ENCODE measurements at regions not wholly inside any gene's neighbourhood (a gene's known extent, or its start where the extent isn't known, plus 50 kb on each side); places are given as distances from the start of the nearest gene placed in this dataset.

DNA sequence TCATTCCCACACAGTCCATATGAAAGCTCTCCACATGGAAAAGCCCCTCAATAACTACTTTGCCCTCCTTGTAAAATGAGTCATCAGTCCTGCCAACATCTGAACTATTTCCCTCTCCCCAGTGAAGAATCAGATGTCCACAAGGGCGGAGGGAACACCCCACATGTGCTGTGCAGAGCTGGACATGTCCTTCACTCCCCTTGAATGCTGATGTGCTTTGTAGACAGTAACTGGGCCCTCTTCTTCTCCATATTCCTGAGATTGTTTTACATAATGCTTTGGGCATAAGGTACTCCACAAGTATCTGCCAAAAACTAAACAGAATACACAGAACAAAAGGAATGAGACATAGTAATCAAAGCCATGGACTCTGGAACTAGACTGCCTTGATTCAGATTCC, 879.4 kb downstream of the BCL11A start:
- Histone ChIP-seq H3K27me3 (ENCODE audit: control insufficient read depth in 1 of 2, insufficient read depth in 2 of 2, low read length in 2 of 2) (no peaks in the 10 kb centered on the region), H3K36me3 (ENCODE audit: control insufficient read depth in 2 of 2, insufficient read depth in 2 of 2, low read length in 1 of 2) (no peaks in the 10 kb centered on the region), H3K9me3 (ENCODE audit: control insufficient read depth in 2 of 2, insufficient read depth in 1 of 2, low read depth in 1 of 2, low read length in 1 of 2) (no peaks in the 10 kb centered on the region), H3K4me1 (ENCODE audit: control insufficient read depth in 2 of 2, insufficient read depth in 2 of 2, low read length in 1 of 2) (no peaks in the 10 kb centered on the region), H3K27ac (ENCODE audit: low read depth in 2 of 2, low read length in 1 of 2) (no peak overlapping the region), H3K4me3 (ENCODE audit: low read depth in 1 of 2, low read length in 2 of 2) (no peak overlapping the region)
- 94 to 95% methylated on average over 1 of the region's 1 CpG for WGBS, 2 donors

DNA sequence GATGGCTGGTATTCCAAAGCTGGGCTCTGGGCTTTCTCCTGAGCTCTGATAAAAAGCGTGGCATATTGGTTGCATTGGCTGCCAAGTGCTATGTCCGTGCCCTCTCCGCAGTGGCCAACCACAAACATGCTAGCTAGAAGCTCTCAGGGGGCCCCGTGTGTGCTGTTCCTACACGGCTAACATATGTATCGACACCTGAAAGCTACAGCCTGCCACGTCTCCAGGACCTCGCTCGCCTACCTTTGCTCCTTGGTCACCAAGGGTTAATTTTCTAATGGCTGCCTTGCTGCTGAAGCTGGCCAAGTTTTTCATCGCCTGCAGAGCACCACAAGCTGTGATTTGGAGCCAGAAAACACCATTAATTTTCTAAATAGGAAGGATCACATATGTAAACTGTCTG, 888.4 kb downstream of the BCL11A start:
- Histone ChIP-seq H3K9me3 (ENCODE audit: control insufficient read depth in 2 of 2, insufficient read depth in 1 of 2, low read depth in 1 of 2, low read length in 1 of 2) (no peaks in the 10 kb centered on the region), H3K4me3 (ENCODE audit: low read depth in 1 of 2, low read length in 2 of 2) (no peak overlapping the region), H3K36me3 (ENCODE audit: control insufficient read depth in 2 of 2, insufficient read depth in 2 of 2, low read length in 1 of 2) (no peaks in the 10 kb centered on the region), H3K4me1 (ENCODE audit: control insufficient read depth in 2 of 2, insufficient read depth in 2 of 2, low read length in 1 of 2) (no peaks in the 10 kb centered on the region), H3K27me3 (ENCODE audit: control insufficient read depth in 1 of 2, insufficient read depth in 2 of 2, low read length in 2 of 2) (peaks cover 0 to 3% of the 10 kb centered on the region in 2 donors), H3K27ac (ENCODE audit: low read depth in 2 of 2, low read length in 1 of 2) (no peak overlapping the region)
- 84% methylated on average over 10 of the region's 10 CpGs for WGBS, 2 donors

DNA sequence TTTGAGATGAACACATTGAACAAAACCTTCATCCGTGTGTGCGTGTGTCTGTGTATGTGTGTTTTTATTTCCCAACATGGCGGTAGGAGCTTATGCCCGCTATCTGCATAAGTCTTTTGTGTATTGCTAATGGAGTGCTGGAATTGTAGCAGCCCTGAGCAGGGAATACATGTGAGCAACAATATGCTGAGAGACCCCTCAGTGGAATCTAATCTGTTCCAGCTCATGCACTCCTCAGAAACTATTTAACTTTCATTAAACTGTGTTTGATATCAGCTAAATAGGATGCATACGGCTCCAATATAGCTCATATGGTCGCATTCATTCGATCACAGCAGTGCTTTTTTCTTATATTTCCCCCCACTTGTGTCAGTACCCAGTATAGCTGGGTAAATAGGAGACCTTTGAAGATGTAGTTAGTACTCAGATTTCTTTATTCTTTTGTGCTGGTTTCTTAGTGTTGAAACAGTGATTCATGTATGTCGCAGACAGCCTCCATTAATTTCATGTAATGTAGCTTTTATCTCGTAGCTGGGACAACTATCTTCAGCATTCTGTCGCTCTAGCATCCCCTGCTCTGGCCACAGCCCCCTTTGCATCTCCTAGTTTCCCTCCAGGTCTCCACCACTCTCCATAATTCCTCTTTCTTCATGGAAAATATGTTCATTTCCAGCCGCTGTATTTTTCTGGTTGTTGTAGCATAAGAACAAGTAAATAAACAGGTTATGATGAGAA, 891.2 kb downstream of the BCL11A start:
- H3K27ac ChIP-seq (ENCODE audit: low read depth in 2 of 2, low read length in 1 of 2): no peak overlapping the region
- no peaks in the 10 kb centered on the region for H3K36me3 ChIP-seq (ENCODE audit: control insufficient read depth in 2 of 2, insufficient read depth in 2 of 2, low read length in 1 of 2)
- H3K9me3 ChIP-seq (ENCODE audit: control insufficient read depth in 2 of 2, insufficient read depth in 1 of 2, low read depth in 1 of 2, low read length in 1 of 2): no peaks in the 10 kb centered on the region
- H3K4me3 ChIP-seq (ENCODE audit: low read depth in 1 of 2, low read length in 2 of 2): no peak overlapping the region
- peaks cover 0 to 3% of the 10 kb centered on the region in 2 donors for H3K27me3 ChIP-seq (ENCODE audit: control insufficient read depth in 1 of 2, insufficient read depth in 2 of 2, low read length in 2 of 2)
- 88% methylated on average over 11 of the region's 11 CpGs for WGBS, 2 donors
- no peaks in the 10 kb centered on the region for H3K4me1 ChIP-seq (ENCODE audit: control insufficient read depth in 2 of 2, insufficient read depth in 2 of 2, low read length in 1 of 2)

DNA sequence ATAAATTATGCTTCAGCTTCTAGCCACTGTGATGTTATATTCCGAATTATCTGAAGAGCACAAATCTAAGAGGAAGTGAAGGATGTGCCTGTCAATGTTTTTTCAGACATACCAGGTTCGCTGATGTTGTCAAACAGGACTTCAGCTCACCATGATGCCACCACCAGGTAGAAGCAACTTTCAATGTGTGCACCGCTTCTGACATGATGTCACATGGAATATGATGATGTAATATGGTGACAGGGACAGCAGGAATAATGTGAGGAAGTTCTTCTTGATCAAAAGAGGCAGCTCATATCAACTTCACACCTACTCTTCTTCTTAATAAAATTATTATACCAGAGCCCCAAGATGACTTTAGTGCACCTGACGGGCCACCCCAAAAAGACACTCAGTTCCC, 893.2 kb downstream of the BCL11A start:
- 82 to 87% methylated on average over 4 of the region's 4 CpGs for WGBS, 2 donors
- no peak overlapping the region for H3K27ac ChIP-seq (ENCODE audit: low read depth in 2 of 2, low read length in 1 of 2)
- peaks cover 0 to 3% of the 10 kb centered on the region in 2 donors for H3K27me3 ChIP-seq (ENCODE audit: control insufficient read depth in 1 of 2, insufficient read depth in 2 of 2, low read length in 2 of 2)
- H3K4me3 ChIP-seq (ENCODE audit: low read depth in 1 of 2, low read length in 2 of 2): no peak overlapping the region
- no peaks in the 10 kb centered on the region for H3K4me1 ChIP-seq (ENCODE audit: control insufficient read depth in 2 of 2, insufficient read depth in 2 of 2, low read length in 1 of 2)
- no peaks in the 10 kb centered on the region for H3K9me3 ChIP-seq (ENCODE audit: control insufficient read depth in 2 of 2, insufficient read depth in 1 of 2, low read depth in 1 of 2, low read length in 1 of 2)
- no peaks in the 10 kb centered on the region for H3K36me3 ChIP-seq (ENCODE audit: control insufficient read depth in 2 of 2, insufficient read depth in 2 of 2, low read length in 1 of 2)

DNA sequence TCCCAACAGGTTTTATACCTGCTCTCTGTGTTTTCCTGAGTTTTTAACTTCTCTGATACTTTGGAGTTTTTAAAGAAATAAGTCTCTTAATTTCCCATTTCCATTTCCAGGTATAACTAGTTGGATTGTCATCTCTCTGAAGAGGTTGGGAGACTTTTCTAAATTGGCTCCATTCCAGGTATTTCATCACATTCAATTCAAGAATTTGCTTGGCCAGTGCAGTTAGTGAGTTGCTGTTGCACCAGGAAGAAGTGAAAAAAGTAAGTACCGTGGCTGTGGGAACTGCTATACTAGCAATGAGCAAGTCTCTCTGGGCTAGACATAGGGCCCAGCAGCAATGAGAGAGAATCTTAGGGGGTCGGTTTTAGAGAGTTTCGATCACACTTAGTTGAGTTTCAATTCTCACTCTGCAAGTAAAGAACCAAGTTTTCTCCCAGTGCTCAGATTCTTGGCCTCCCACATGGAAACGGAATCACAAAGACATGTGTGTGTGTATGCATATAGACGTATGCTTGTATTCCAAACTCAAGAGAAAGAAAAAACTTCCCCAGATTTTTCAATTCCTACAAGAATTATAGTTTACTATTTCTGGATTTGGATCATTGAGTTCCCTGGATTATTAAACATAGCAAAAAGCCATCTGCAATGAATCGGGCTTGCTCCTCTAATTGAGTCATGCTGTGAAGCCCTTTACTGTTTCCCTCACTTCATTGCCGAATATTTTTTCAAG, 894.4 kb downstream of the BCL11A start:
- H3K36me3 ChIP-seq (ENCODE audit: control insufficient read depth in 2 of 2, insufficient read depth in 2 of 2, low read length in 1 of 2): no peaks in the 10 kb centered on the region
- H3K27ac ChIP-seq (ENCODE audit: low read depth in 2 of 2, low read length in 1 of 2): no peak overlapping the region
- H3K9me3 ChIP-seq (ENCODE audit: control insufficient read depth in 2 of 2, insufficient read depth in 1 of 2, low read depth in 1 of 2, low read length in 1 of 2): no peaks in the 10 kb centered on the region
- no peak overlapping the region for H3K4me3 ChIP-seq (ENCODE audit: low read depth in 1 of 2, low read length in 2 of 2)
- no peaks in the 10 kb centered on the region for H3K4me1 ChIP-seq (ENCODE audit: control insufficient read depth in 2 of 2, insufficient read depth in 2 of 2, low read length in 1 of 2)
- H3K27me3 ChIP-seq (ENCODE audit: control insufficient read depth in 1 of 2, insufficient read depth in 2 of 2, low read length in 2 of 2): peaks cover 0 to 3% of the 10 kb centered on the region in 2 donors
- WGBS, 2 donors: 70 to 72% methylated on average over 7 of the region's 7 CpGs

DNA sequence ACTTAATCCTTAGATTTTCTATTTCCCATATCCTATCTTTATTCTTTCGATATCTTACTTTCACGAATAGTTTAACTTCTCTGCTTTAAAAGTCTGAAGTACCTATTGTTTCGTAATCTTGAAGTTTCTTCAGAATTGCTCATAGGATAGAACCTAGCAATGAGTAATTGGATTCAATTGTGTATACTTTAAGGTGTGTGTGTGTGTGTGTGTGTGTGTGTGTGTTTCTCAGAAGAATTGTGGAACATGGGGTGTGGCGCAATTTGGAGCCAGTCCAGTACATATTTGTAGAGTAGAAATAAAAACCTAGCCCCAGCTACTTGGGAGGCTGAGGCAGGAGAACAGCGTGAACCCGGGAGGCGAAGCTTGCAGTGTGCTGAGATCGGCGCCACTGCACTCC, 897.6 kb downstream of the BCL11A start:
- Histone ChIP-seq H3K27ac (ENCODE audit: low read depth in 2 of 2, low read length in 1 of 2) (no peak overlapping the region), H3K4me1 (ENCODE audit: control insufficient read depth in 2 of 2, insufficient read depth in 2 of 2, low read length in 1 of 2) (no peaks in the 10 kb centered on the region)
- WGBS, 2 donors: 73 to 79% methylated on average over 9 of the region's 9 CpGs

DNA sequence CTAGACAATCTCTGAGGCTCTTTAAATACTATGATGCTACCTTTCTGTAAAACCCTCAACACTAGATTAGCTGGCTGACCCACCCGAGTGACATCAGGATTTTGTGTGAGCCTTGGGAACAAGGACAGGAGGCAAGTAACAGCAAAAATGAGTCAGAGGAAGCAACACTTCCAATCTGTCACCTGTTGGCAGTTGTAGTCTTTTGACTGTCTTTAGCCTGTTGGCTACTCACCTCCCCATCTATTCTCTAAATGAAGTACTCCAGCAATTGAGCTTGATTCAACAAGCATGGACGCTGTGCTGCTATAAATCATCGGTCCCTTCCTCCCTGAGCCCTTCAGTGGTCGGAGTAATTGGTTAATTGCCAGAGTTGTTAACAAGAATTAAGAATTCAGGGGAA, 898.7 kb downstream of the BCL11A start:
- H3K4me1 ChIP-seq (ENCODE audit: control insufficient read depth in 2 of 2, insufficient read depth in 2 of 2, low read length in 1 of 2): no peaks in the 10 kb centered on the region
- H3K4me3 ChIP-seq (ENCODE audit: low read depth in 1 of 2, low read length in 2 of 2): no peak overlapping the region
- H3K36me3 ChIP-seq (ENCODE audit: control insufficient read depth in 2 of 2, insufficient read depth in 2 of 2, low read length in 1 of 2): no peaks in the 10 kb centered on the region
- H3K9me3 ChIP-seq (ENCODE audit: control insufficient read depth in 2 of 2, insufficient read depth in 1 of 2, low read depth in 1 of 2, low read length in 1 of 2): no peaks in the 10 kb centered on the region
- no peaks in the 10 kb centered on the region for H3K27me3 ChIP-seq (ENCODE audit: control insufficient read depth in 1 of 2, insufficient read depth in 2 of 2, low read length in 2 of 2)
- WGBS, 2 donors: 33 to 53% methylated on average over 4 of the region's 4 CpGs
- no peak overlapping the region for H3K27ac ChIP-seq (ENCODE audit: low read depth in 2 of 2, low read length in 1 of 2)

More for the DNA sequence above, 897.6 kb downstream of the BCL11A start:
- no peaks in the 10 kb centered on the region for H3K27me3 ChIP-seq (ENCODE audit: control insufficient read depth in 1 of 2, insufficient read depth in 2 of 2, low read length in 2 of 2)
- H3K4me3 ChIP-seq (ENCODE audit: low read depth in 1 of 2, low read length in 2 of 2): no peak overlapping the region
- no peaks in the 10 kb centered on the region for H3K36me3 ChIP-seq (ENCODE audit: control insufficient read depth in 2 of 2, insufficient read depth in 2 of 2, low read length in 1 of 2)
- H3K9me3 ChIP-seq (ENCODE audit: control insufficient read depth in 2 of 2, insufficient read depth in 1 of 2, low read depth in 1 of 2, low read length in 1 of 2): no peaks in the 10 kb centered on the region

DNA sequence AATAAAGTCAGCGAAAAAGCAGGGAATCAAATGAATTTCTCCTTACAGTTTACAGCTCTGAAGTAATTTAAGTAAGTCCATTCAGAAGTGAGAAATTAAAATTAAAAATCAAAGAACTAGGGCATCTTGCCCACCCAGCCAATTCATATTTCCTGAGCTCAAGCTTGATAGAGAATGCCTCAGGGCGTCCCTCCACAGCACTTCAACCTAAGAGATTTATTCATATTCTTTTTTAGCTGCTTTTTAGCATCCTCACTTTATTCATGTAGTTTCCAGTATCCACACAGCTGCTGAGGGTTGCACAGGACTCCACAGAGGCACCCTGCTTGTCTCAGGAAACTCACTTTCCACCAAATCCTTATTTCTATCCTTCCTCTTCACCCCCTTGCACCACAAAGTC, 900.3 kb downstream of the BCL11A start:
- H3K27ac ChIP-seq (ENCODE audit: low read depth in 2 of 2, low read length in 1 of 2): no peak overlapping the region
- H3K4me3 ChIP-seq (ENCODE audit: low read depth in 1 of 2, low read length in 2 of 2): no peak overlapping the region
- H3K27me3 ChIP-seq (ENCODE audit: control insufficient read depth in 1 of 2, insufficient read depth in 2 of 2, low read length in 2 of 2): no peaks in the 10 kb centered on the region
- no peaks in the 10 kb centered on the region for H3K36me3 ChIP-seq (ENCODE audit: control insufficient read depth in 2 of 2, insufficient read depth in 2 of 2, low read length in 1 of 2)
- H3K9me3 ChIP-seq (ENCODE audit: control insufficient read depth in 2 of 2, insufficient read depth in 1 of 2, low read depth in 1 of 2, low read length in 1 of 2): no peaks in the 10 kb centered on the region
- 41 to 64% methylated on average over 2 of the region's 2 CpGs for WGBS, 2 donors
- no peaks in the 10 kb centered on the region for H3K4me1 ChIP-seq (ENCODE audit: control insufficient read depth in 2 of 2, insufficient read depth in 2 of 2, low read length in 1 of 2)

DNA sequence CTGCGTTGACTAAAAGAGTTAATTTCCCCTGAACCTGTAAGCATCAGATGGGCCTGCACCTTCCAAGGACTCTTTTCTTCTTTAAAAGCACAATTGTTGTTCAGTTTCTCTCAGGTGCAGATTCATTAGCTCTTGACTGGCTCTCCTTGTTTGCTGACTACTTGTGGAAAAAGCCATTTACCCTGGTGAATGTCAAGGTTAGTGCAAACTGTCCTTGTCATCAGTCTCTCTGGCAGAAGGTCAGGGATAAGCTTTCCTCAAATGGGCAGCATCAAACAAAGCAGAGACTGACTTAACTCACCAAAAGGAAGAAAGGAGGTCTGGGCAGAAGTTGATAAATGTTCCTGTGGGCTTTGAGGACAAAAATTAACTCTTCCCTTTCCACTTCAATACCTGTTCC, 922.7 kb downstream of the BCL11A start:
- Histone ChIP-seq H3K27ac (ENCODE audit: low read depth in 2 of 2, low read length in 1 of 2) (no peak overlapping the region), H3K27me3 (ENCODE audit: control insufficient read depth in 1 of 2, insufficient read depth in 2 of 2, low read length in 2 of 2) (no peaks in the 10 kb centered on the region), H3K4me1 (ENCODE audit: control insufficient read depth in 2 of 2, insufficient read depth in 2 of 2, low read length in 1 of 2) (no peaks in the 10 kb centered on the region), H3K9me3 (ENCODE audit: control insufficient read depth in 2 of 2, insufficient read depth in 1 of 2, low read depth in 1 of 2, low read length in 1 of 2) (no peaks in the 10 kb centered on the region), H3K4me3 (ENCODE audit: low read depth in 1 of 2, low read length in 2 of 2) (no peak overlapping the region), H3K36me3 (ENCODE audit: control insufficient read depth in 2 of 2, insufficient read depth in 2 of 2, low read length in 1 of 2) (no peaks in the 10 kb centered on the region)
- 56 to 72% methylated on average over 1 of the region's 1 CpG for WGBS, 2 donors

DNA sequence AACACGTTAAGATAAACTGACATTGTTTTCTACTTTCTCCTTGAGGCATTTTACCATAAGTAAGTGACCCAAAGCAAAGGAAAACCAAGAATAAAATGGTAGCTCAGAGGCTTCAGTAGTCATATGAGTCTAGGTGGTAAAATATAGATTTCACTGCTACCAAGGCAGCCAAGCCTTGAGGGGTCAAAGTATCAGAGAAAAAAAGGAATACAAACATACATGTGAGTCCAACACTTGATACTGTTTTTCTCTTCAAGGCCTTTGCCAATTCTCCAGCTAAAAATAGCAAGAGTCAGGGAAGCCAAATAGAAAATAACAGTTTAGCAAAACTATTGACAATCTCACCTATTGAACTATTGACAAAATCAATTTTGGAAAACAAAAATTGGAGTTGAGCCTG, 925.9 kb downstream of the BCL11A start:
- Histone ChIP-seq H3K27ac (ENCODE audit: low read depth in 2 of 2, low read length in 1 of 2) (no peak overlapping the region), H3K36me3 (ENCODE audit: control insufficient read depth in 2 of 2, insufficient read depth in 2 of 2, low read length in 1 of 2) (no peaks in the 10 kb centered on the region), H3K4me1 (ENCODE audit: control insufficient read depth in 2 of 2, insufficient read depth in 2 of 2, low read length in 1 of 2) (no peaks in the 10 kb centered on the region), H3K4me3 (ENCODE audit: low read depth in 1 of 2, low read length in 2 of 2) (no peak overlapping the region), H3K9me3 (ENCODE audit: control insufficient read depth in 2 of 2, insufficient read depth in 1 of 2, low read depth in 1 of 2, low read length in 1 of 2) (no peaks in the 10 kb centered on the region), H3K27me3 (ENCODE audit: control insufficient read depth in 1 of 2, insufficient read depth in 2 of 2, low read length in 2 of 2) (no peaks in the 10 kb centered on the region)
- 0 to 56% methylated on average over 1 of the region's 1 CpG for WGBS, 2 donors
